HG02970 (cell line): ENCODE measurements at regions not wholly inside any gene's neighbourhood (a gene's known extent, or its start where the extent isn't known, plus 50 kb on each side); places are given as distances from the start of the nearest gene placed in this dataset.
"Not testable (repeated sequence)": the region's sequence is repeated elsewhere in the genome, so short reads cannot be mapped to it uniquely, and the experiment has no call there.

ENCODE experiments used
- ATAC-seq: cut with Tn5 transposase; IDR thresholded peaks from one replicate; pipeline ENCODE4 v1.9.1; 2021; ENCODE audit warnings: mild to moderate bottlenecking, moderate library complexity, moderate number of reproducible peaks; ENCODE audit not compliant: unreplicated experiment, low FRiP score

- ATAC-seq = no peak
Measured at GRCh38 chr5:68822796-68823195, 271.0 kb upstream of the SLC30A5 start.

DNA sequence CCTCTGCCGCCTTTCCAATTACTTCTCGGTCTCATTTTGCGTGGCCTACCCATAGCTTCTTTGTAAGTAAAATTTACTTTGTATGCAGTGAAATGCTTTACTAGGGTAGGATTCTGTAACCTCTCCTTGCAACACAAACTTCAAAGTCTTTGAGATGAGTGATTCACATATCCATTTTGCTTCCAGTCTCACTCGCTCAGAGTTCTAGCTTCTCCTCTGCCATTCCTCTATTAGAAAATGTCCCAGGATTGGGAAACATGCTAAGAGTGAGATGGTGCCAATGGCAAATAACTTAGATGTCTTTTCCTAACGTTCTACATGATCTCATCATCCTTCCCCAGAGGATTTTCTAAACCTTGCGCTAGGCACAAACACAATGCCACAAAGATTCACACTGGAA lies 270.5 kb upstream of the SLC30A5 start:
- no peak for ATAC-seq

DNA sequence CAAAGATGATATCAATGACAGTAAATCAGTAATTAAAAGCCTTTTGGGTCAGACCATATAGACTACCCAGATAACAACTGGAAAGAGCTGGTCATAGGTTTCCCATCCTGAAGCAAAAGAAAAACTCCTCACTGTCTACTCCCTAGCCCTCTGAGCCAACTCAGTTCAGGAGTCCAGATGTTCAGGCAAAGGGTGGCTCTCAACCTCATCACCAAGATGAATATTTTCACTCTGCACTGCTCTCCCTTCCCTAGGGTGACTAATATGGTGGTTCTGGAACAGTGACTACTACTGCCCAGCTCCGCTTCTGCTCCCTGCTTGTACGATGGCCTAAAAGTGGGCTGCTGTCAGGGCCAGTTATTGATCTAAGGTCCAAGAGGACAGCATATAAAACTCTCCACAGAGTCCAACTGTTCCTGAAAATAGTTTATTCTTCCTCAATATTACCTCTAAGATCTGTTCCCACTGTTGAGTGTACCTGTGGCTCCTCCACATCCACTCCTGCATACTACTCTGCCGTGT lies 263.4 kb upstream of the SLC30A5 start:
- ATAC-seq = no peak

DNA sequence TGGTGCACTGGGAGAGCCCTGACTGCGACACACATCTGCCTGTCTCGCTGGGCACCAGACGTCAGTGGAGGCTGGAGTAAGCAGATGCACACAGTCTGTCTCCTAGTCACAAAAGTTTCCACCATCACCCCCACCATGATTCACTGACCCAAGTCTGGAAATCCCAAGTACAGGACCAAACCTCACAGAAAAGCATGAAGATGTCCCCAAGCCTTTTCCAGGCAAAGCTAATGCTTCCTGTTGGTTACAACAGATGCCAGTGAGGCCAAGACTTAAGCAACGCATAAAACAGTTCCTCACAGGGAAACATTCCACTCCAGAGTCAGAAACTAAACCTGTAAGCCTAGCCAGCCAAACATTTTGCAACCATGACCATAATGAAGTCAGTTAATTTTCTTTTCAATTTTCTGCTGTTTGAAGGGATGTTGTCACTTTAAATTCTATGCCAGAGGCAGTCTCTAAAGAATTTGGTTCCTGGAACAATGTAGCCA lies 259.3 kb upstream of the SLC30A5 start:
- no peak for ATAC-seq

DNA sequence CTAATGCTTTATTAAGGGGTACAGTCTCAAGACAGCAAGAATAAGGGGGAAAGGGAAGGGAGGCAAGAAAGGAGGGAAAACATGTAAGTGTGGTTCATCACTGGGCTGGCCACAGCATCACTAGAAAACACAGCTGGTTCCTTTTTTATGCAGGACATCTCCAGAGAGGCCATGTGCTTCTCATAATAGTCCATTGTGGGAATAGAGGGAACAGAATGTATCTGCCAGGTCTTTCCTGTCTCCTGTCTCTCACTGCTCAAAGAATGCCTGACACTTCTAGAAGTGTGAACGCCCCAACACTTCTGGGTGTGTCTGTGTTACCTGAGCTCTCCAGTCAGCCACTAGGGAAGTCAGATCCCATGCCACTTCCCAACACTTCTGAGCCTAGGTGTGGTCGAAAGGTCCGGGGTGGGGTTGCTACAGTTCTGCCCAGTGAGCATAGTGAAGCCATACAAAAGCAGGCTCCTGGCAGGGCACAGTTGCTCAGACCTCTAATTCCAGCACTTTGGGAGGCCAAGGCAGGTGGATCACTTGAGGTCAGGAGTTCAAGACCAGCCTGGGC lies 255.6 kb upstream of the SLC30A5 start:
- ATAC-seq = no peak

- ATAC-seq = no peak
Measured at GRCh38 chr5:68839019-68839552, 254.7 kb upstream of the SLC30A5 start.

- no peak for ATAC-seq
Measured at GRCh38 chr5:68843624-68844364, 250.0 kb upstream of the SLC30A5 start.

- no peak for ATAC-seq
Measured at GRCh38 chr5:68845131-68845530, 248.7 kb upstream of the SLC30A5 start.

GRCh38 chr5:68846828-68847227 lies 247.0 kb upstream of the SLC30A5 start:
- no peak for ATAC-seq

- no peak for ATAC-seq
Measured at GRCh38 chr5:68848091-68848490, 245.7 kb upstream of the SLC30A5 start.

DNA sequence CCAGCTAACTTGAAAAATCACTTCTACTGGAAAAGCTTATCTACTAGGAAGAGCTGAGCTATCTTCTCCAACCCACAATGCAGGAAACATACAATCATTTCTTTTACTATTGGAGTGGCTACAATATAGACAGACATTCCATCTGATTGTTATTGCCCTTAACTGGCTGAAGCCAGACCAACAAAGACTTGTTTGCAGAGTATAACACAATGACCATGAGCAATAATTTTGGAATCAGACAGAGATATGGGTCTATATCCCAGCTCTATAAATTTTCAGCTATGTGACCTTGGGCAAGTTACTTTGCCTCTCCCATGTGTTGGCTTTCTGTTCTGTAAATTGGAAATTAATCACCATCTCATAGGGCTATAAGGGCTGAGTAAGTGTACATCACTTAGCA lies 244.7 kb upstream of the SLC30A5 start:
- ATAC-seq = no peak

DNA sequence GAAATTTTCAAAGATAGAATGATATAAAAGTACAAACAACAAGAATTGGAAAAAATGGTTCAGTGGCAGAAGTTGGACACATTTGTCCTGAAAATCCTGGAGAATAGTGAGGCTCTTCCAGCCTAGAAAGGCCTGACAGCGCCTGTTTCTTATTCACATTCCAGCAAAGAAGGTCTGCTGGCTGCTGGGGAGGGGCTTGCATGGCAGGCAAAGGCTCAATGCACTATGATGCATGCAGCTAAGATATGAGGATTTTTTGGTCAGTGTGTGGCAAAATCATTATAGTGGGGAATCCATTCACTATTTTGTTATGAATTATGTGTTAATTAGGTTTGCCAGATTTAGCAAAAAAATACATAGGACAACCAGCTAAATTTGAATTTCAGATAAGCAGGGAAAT lies 243.9 kb upstream of the SLC30A5 start:
- ATAC-seq = no peak

GRCh38 chr5:68861099-68861498 lies 232.7 kb upstream of the SLC30A5 start:
- ATAC-seq = no peak

DNA sequence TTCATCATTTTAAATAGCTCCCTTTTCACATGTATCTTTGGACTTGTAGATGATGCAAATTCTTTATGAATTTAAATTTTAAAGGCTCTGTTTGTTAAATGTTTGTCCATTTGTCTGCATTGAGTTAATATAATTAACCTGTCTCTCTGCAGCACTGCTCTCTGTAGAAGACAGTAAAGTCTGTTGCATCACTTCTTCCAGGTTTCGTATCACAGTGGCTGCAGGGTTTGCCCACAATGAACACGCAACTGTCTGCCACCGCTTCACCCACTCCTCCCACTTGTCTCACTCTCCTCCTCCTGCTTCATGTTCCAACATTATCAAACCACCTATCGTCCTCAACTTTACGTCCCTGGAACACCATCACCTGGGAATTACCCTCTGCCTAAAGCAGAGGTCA lies 231.3 kb upstream of the SLC30A5 start:
- ATAC-seq = no peak

DNA sequence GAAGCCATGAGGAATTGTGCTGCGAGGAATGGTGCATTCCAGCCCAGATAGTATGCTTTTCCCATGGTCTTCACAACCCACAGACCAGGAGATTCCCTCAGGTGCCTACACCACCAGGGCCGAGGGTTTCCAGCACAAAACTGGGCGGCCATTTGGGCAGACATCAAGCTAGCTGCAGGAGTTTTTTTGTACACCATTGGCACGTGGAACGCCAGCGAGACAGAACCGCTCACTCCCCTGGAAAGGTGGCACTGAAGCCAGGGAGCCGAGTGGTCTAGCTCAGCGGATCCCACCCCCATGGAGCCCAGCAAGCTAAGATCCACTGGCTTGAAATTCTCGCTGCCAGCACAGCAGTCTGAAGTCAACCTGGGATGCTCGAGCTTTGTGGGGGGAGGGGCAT lies 228.6 kb upstream of the SLC30A5 start:
- ATAC-seq = not testable (repeated sequence)

GRCh38 chr5:68872088-68872839 lies 221.6 kb upstream of the SLC30A5 start:
- ATAC-seq = no peak

GRCh38 chr5:68873198-68873597 lies 220.6 kb upstream of the SLC30A5 start:
- no peak for ATAC-seq

DNA sequence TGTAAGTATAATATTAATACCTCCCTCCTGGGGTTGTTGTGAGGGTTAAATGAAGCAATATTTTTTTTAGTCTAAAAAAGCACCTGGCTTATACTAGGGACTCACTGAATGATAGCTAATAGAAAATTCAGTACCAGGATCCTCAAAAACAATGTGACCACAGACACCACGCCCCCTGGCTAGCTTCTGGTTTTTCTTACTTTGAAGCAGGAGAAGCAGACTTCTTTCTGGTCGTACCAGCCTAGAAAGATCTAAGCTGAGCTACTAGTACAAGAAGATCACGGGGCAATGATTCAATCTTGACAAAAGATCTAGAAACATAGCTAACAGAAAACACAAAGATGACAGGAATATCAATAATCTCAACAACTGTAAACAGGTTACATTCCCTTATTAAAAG lies 218.5 kb upstream of the SLC30A5 start:
- ATAC-seq = no peak

DNA sequence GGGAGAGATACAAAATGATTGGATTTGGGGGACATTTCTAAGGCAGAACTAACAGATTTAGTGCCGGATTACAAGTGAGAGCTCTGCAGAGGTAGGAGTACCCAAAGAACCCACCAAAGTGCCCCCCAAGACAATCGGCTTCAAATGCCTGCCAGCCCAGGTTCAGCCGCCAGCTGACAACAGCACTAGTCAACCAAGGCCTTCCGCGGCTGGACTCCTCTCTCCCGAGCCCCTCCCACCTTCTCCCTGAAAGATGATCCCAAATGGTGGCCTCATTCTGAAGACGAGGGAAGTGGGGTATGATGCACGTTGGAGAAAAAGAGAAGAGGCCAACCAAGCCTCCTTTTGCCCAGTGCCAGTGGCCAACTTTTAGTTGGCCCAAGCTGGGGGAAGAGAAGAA lies 210.4 kb upstream of the SLC30A5 start:
- no peak for ATAC-seq

DNA sequence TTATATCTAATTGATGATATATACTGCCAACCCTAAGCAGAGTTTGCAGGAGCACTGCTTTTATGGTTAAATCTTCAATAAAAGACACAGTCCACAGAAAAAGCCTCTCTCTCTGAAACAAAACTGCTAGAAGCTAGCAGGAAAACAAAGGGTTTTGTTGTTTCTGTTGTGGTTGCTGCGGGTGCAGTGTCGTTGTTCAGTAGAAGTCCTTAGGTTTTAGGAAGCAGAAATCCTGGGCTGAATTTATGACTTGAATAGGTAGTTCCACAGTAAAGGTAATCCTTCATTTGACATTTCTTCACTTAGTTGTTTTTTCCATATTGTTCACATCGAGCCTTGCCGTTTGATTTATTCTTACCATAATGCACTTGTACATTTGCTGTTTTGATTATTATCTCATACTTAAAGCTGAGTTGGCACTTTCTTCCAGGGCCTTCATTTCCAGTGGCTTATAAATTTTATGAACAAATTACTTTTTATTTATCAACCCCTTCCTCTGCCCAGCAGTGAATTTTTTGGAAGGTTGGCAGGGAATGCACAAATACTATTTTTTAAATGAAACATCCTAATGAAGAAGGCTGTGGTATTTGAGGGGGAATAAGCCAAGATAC lies 209.6 kb upstream of the SLC30A5 start:
- no peak for ATAC-seq

- ATAC-seq = no peak
Measured at GRCh38 chr5:68884883-68885282, 208.9 kb upstream of the SLC30A5 start.
